ENCODE measurements at regions not wholly inside any gene's neighbourhood (a gene's known extent, or its start where the extent isn't known, plus 50 kb on each side); places are given as distances from the start of the nearest gene placed in this dataset.
A peak's percentile ranks its signal among the peaks of the same experiment; 100 is the strongest.

GRCh38 chr17:79365836-79366770, 244.7 kb downstream of the RBFOX3 start:
- H3K4me1 ChIP-seq: no peaks in the 10 kb centered on the region

GRCh38 chr17:79365351-79365750, 245.5 kb downstream of the RBFOX3 start:
- no peaks in the 10 kb centered on the region for H3K36me3 ChIP-seq
- H3K27ac ChIP-seq: no peak overlapping the region
- no peaks in the 10 kb centered on the region for H3K9me3 ChIP-seq
- intact Hi-C loops (cut with DNase I): no loop called here
- H3K4me1 ChIP-seq: no peaks in the 10 kb centered on the region
- H3K27me3 ChIP-seq: no peaks in the 10 kb centered on the region
- WGBS (ENCODE audit: insufficient coverage, low coverage, low lambda C conversion rate, missing lambda C conversion rate): 91% methylated on average over 12 of the region's 12 CpGs
- ATAC-seq: no peak
- no peak for TF ChIP-seq CTCF (IDR thresholded peaks at IDR 0.05)
- no peak for TF ChIP-seq POLR2A (IDR thresholded peaks at IDR 0.05)
- no peak for DNase-seq
- no peak overlapping the region for H3K4me3 ChIP-seq

More at GRCh38 chr17:79365836-79366770, 244.7 kb downstream of the RBFOX3 start:
- no peaks in the 10 kb centered on the region for H3K9me3 ChIP-seq
- peak in 1 of 3 donors; percentile 7 for DNase-seq
- ATAC-seq: no peak
- WGBS (ENCODE audit: insufficient coverage, low coverage, low lambda C conversion rate, missing lambda C conversion rate): 45% methylated on average over 15 of the region's 28 CpGs
- no peak overlapping the region for H3K4me3 ChIP-seq
- no peaks in the 10 kb centered on the region for H3K36me3 ChIP-seq
- no peak for TF ChIP-seq POLR2A (IDR thresholded peaks at IDR 0.05)
- no peak overlapping the region for H3K27ac ChIP-seq
- no peaks in the 10 kb centered on the region for H3K27me3 ChIP-seq
- intact Hi-C loops (cut with DNase I): no loop called here

- 41% methylated on average over 11 of the region's 14 CpGs for WGBS (ENCODE audit: insufficient coverage, low coverage, low lambda C conversion rate, missing lambda C conversion rate)
- DNase-seq (no peak), ATAC-seq (no peak)
- H3K9me3 ChIP-seq: no peaks in the 10 kb centered on the region
- no peak for TF ChIP-seq CTCF (IDR thresholded peaks at IDR 0.05)
- no peak for TF ChIP-seq POLR2A (IDR thresholded peaks at IDR 0.05)
- no peaks in the 10 kb centered on the region for H3K27me3 ChIP-seq
- intact Hi-C loops (cut with DNase I): no loop called here
- no peaks in the 10 kb centered on the region for H3K4me1 ChIP-seq
- no peak overlapping the region for H3K27ac ChIP-seq
- H3K4me3 ChIP-seq: no peak overlapping the region
- H3K36me3 ChIP-seq: no peaks in the 10 kb centered on the region
These were observed 246.3 kb downstream of the RBFOX3 start for GRCh38 chr17:79364315-79365094.

- 65% methylated on average over 16 of the region's 16 CpGs for WGBS (ENCODE audit: insufficient coverage, low coverage, low lambda C conversion rate, missing lambda C conversion rate)
- Histone ChIP-seq H3K4me1 (no peaks in the 10 kb centered on the region), H3K36me3 (no peaks in the 10 kb centered on the region), H3K27ac (no peak overlapping the region), H3K9me3 (no peaks in the 10 kb centered on the region), H3K4me3 (no peak overlapping the region), H3K27me3 (no peaks in the 10 kb centered on the region)
- DNase-seq: peak in 1 of 3 donors; percentile 10
- TF ChIP-seq CTCF (IDR thresholded peaks at IDR 0.05) (no peak), POLR2A (IDR thresholded peaks at IDR 0.05) (no peak)
- intact Hi-C loops (cut with DNase I): no loop called here
- no peak for ATAC-seq
These were observed 247.1 kb downstream of the RBFOX3 start for GRCh38 chr17:79363552-79364275.
